HEK293 (cell line): ENCODE measurements at regions not wholly inside any gene's neighbourhood (a gene's known extent, or its start where the extent isn't known, plus 50 kb on each side); places are given as distances from the start of the nearest gene placed in this dataset.

Experiments
- CTCF ChIA-PET: fragments of 350-600 bp; formaldehyde crosslinking; extraction: SDS; loops from one replicate; lab custom pipeline; 2021; ENCODE audit warnings: antibody characterized with exemption; lab: Yijun Ruan, JAX
- POLR2A ChIA-PET: fragments of 300-600 bp; formaldehyde crosslinking; extraction: SDS; loops from one replicate; lab custom pipeline; 2020; ENCODE audit warnings: antibody characterized with exemption, inconsistent platforms; lab: Yijun Ruan, JAX
- H3K27ac ChIP-seq: fragments of 200-500 bp; sonication (Bioruptor generic); 2 replicates; pipeline ENCODE4 v1.5.1; 2014; ENCODE audit warnings: low read depth, low read length, control low read depth, inconsistent platforms; ENCODE audit errors: extremely low read depth
- H3K36me3 ChIP-seq, 2 experiments: fragments of 200-500 bp in 1 of 2; sonication (Bioruptor generic) in 1 of 2; 1 replicate in 1 of 2; 2 replicates in 1 of 2; pipeline ENCODE4 v1.5.1; 2014 to 2017; ENCODE audit warnings: inconsistent platforms in 2 of 2, low read length in 2 of 2; ENCODE audit not compliant: control insufficient read depth in 2 of 2, insufficient read depth in 1 of 2
- H3K4me1 ChIP-seq: fragments of 200-500 bp; sonication (Bioruptor generic); 2 replicates; pipeline ENCODE4 v1.5.1; 2014; ENCODE audit warnings: mild to moderate bottlenecking, low read length, inconsistent platforms; ENCODE audit not compliant: control insufficient read depth, insufficient read depth
- H3K4me3 ChIP-seq: 2 replicates; pipeline ENCODE4 v1.5.1; 2011; ENCODE audit warnings: low read depth, mild to moderate bottlenecking, control low read depth, low read length, moderate library complexity
- H3K9me3 ChIP-seq: fragments of 200-500 bp; sonication (Bioruptor generic); 2 replicates; pipeline ENCODE4 v1.5.1; 2014; ENCODE audit warnings: low read depth, low read length, inconsistent platforms; ENCODE audit not compliant: control insufficient read depth, insufficient read depth
- HOXC10 ChIP-seq: sonication (generic); formaldehyde crosslinking; IDR thresholded peaks from 2 replicates; pipeline ENCODE4 v1.8.1; 2023; ENCODE audit warnings: mild to moderate bottlenecking, missing genetic modification reagents
- KLF7 ChIP-seq: fragments of 450-650 bp; formaldehyde crosslinking; IDR thresholded peaks from 2 replicates; pipeline ENCODE4 v1.5.1; 2016; ENCODE audit warnings: missing biosample characterization, missing genetic modification characterization, borderline replicate concordance
- PRDM2 ChIP-seq: fragments of 450-650 bp; formaldehyde crosslinking; IDR thresholded peaks from 2 replicates; pipeline ENCODE4 v1.5.1; 2016; ENCODE audit warnings: missing biosample characterization, missing genetic modification characterization, borderline replicate concordance
- SETDB1 ChIP-seq: IDR thresholded peaks from one replicate; pipeline ENCODE4 v1.6.1; 2017; ENCODE audit warnings: mild to moderate bottlenecking, low read length, moderate library complexity, mixed read lengths; ENCODE audit not compliant: insufficient read length
- WT1 ChIP-seq: fragments of 450-650 bp; formaldehyde crosslinking; IDR thresholded peaks from 2 replicates; pipeline ENCODE4 v1.5.1; 2016; ENCODE audit warnings: missing biosample characterization, missing genetic modification characterization
- ZBTB20 ChIP-seq: fragments of 450-650 bp; formaldehyde crosslinking; IDR thresholded peaks from 2 replicates; pipeline ENCODE4 v1.5.1; 2016; ENCODE audit warnings: missing biosample characterization, missing genetic modification characterization
- ZFP3 ChIP-seq: fragments of 450-650 bp; formaldehyde crosslinking; IDR thresholded peaks from 2 replicates; pipeline ENCODE4 v1.5.1; 2016; ENCODE audit warnings: low read depth, missing biosample characterization, missing genetic modification characterization
- ZIC2 ChIP-seq: fragments of 450-650 bp; formaldehyde crosslinking; IDR thresholded peaks from 2 replicates; pipeline ENCODE4 v1.5.1; 2016; ENCODE audit warnings: missing biosample characterization, missing genetic modification characterization
- ZNF138 ChIP-seq: fragments of 450-650 bp; formaldehyde crosslinking; IDR thresholded peaks from 2 replicates; pipeline ENCODE4 v1.5.1; 2016; ENCODE audit warnings: missing biosample characterization, missing genetic modification characterization, borderline replicate concordance
- ZNF174 ChIP-seq: fragments of 450-650 bp; formaldehyde crosslinking; IDR thresholded peaks from 2 replicates; pipeline ENCODE4 v1.5.0; 2017; ENCODE audit warnings: missing biosample characterization, mild to moderate bottlenecking, missing genetic modification characterization
- ZNF211 ChIP-seq: fragments of 450-650 bp; formaldehyde crosslinking; IDR thresholded peaks from 2 replicates; pipeline ENCODE4 v1.5.1; 2016; ENCODE audit warnings: low read depth, missing biosample characterization, missing genetic modification characterization
- ZNF223 ChIP-seq: fragments of 450-650 bp; formaldehyde crosslinking; IDR thresholded peaks from 2 replicates; pipeline ENCODE4 v1.5.1; 2016; ENCODE audit warnings: missing biosample characterization, missing genetic modification characterization
- ZNF239 ChIP-seq: fragments of 450-650 bp; formaldehyde crosslinking; IDR thresholded peaks from 2 replicates; pipeline ENCODE4 v1.5.1; 2016; ENCODE audit warnings: missing biosample characterization, missing genetic modification characterization
- ZNF311 ChIP-seq: fragments of 450-650 bp; formaldehyde crosslinking; IDR thresholded peaks from 2 replicates; pipeline ENCODE4 v1.5.1; 2017; ENCODE audit warnings: missing biosample characterization, missing genetic modification characterization, borderline replicate concordance
- ZNF37A ChIP-seq: fragments of 450-650 bp; IDR thresholded peaks from 2 replicates; pipeline ENCODE4 v1.5.1; 2018; ENCODE audit warnings: missing biosample characterization, missing genetic modification characterization
- ZNF423 ChIP-seq: fragments of 450-650 bp; formaldehyde crosslinking; IDR thresholded peaks from 2 replicates; pipeline ENCODE4 v1.5.1; 2016; ENCODE audit warnings: missing biosample characterization, missing genetic modification characterization
- ZNF514 ChIP-seq: fragments of 450-650 bp; formaldehyde crosslinking; IDR thresholded peaks from 2 replicates; pipeline ENCODE4 v1.5.1; 2016; ENCODE audit warnings: missing biosample characterization, missing genetic modification characterization
- ZNF600 ChIP-seq: fragments of 450-650 bp; formaldehyde crosslinking; IDR thresholded peaks from 2 replicates; pipeline ENCODE4 v1.5.1; 2016; ENCODE audit warnings: missing biosample characterization, missing genetic modification characterization
- ZNF621 ChIP-seq: fragments of 450-650 bp; formaldehyde crosslinking; IDR thresholded peaks from 2 replicates; pipeline ENCODE4 v1.5.1; 2017; ENCODE audit warnings: missing biosample characterization, missing genetic modification characterization
- ZNF624 ChIP-seq: fragments of 450-650 bp; formaldehyde crosslinking; IDR thresholded peaks from 2 replicates; pipeline ENCODE4 v1.5.1; 2017; ENCODE audit warnings: missing biosample characterization, missing genetic modification characterization
- ZNF654 ChIP-seq: fragments of 450-650 bp; formaldehyde crosslinking; IDR thresholded peaks from 2 replicates; pipeline ENCODE4 v1.5.1; 2016; ENCODE audit warnings: low read depth, missing biosample characterization, missing genetic modification characterization
- ZNF660 ChIP-seq: fragments of 450-650 bp; IDR thresholded peaks from 2 replicates; pipeline ENCODE4 v1.5.1; 2018; ENCODE audit warnings: missing biosample characterization, mild to moderate bottlenecking, missing genetic modification characterization
- ZNF707 ChIP-seq: fragments of 450-650 bp; formaldehyde crosslinking; IDR thresholded peaks from 2 replicates; pipeline ENCODE4 v1.5.1; 2016; ENCODE audit warnings: missing biosample characterization, missing genetic modification characterization
- ZSCAN30 ChIP-seq: fragments of 450-650 bp; IDR thresholded peaks from 2 replicates; pipeline ENCODE4 v1.5.1; 2018; ENCODE audit warnings: missing biosample characterization, mild to moderate bottlenecking, missing genetic modification characterization, moderate library complexity
- TF ChIP-seq, protein P1 (sequence below): fragments of 450-650 bp; formaldehyde crosslinking; IDR thresholded peaks from 2 replicates; pipeline ENCODE4 v1.5.0; 2017; ENCODE audit warnings: missing biosample characterization, missing genetic modification characterization, borderline replicate concordance
- TF ChIP-seq, protein P2 (sequence below): fragments of 450-650 bp; formaldehyde crosslinking; IDR thresholded peaks from 2 replicates; pipeline ENCODE4 v1.5.1; 2016; ENCODE audit warnings: missing biosample characterization, missing genetic modification characterization

- ChIA-PET CTCF (interaction anchor here (0.6 to 1.0 kb wide), 2 partner anchors 282 to 327 kb away, joined by 3 to 4 read pairs; no protein-coding TSS in a partner anchor), POLR2A (no interaction called here)
- H3K27ac ChIP-seq: no peak overlapping the region
Measured at GRCh38 chr11:129691142-129691541, 124.5 kb upstream of the TMEM45B start.

GRCh38 chr11:129694538-129694937 is 121.1 kb upstream of the TMEM45B start:
- TF ChIP-seq ZNF423 (tag by site-specific recombination) (no peak), ZNF223 (tag by site-specific recombination) (no peak), WT1 (tag by site-specific recombination) (no peak), ZSCAN30 (no peak), ZNF624 (tag by site-specific recombination) (no peak), ZNF174 (tag by site-specific recombination) (no peak), ZNF660 (no peak), PRDM2 (tag by site-specific recombination) (no peak), ZNF600 (tag by site-specific recombination) (no peak), ZNF37A (tag by site-specific recombination) (no peak), ZBTB20 (tag by site-specific recombination) (no peak), ZNF138 (tag by site-specific recombination) (no peak), ZNF621 (tag by site-specific recombination) (no peak), ZIC2 (tag by site-specific recombination) (no peak)
- TF ChIP-seq, protein P1, sequence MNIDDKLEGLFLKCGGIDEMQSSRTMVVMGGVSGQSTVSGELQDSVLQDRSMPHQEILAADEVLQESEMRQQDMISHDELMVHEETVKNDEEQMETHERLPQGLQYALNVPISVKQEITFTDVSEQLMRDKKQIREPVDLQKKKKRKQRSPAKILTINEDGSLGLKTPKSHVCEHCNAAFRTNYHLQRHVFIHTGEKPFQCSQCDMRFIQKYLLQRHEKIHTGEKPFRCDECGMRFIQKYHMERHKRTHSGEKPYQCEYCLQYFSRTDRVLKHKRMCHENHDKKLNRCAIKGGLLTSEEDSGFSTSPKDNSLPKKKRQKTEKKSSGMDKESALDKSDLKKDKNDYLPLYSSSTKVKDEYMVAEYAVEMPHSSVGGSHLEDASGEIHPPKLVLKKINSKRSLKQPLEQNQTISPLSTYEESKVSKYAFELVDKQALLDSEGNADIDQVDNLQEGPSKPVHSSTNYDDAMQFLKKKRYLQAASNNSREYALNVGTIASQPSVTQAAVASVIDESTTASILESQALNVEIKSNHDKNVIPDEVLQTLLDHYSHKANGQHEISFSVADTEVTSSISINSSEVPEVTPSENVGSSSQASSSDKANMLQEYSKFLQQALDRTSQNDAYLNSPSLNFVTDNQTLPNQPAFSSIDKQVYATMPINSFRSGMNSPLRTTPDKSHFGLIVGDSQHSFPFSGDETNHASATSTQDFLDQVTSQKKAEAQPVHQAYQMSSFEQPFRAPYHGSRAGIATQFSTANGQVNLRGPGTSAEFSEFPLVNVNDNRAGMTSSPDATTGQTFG (tag by site-specific recombination): no peak
- H3K27ac ChIP-seq: no peak overlapping the region
- H3K36me3 ChIP-seq: no peaks in the 10 kb centered on the region
- POLR2A ChIA-PET: interaction anchor here (1.2 kb wide), 1 partner anchor 318 kb away, joined by 3 read pairs; the partner anchor contains the start of gene BARX2
- no peaks in the 10 kb centered on the region for H3K9me3 ChIP-seq
- CTCF ChIA-PET: interaction anchor here (0.5 to 3.3 kb wide), 9 partner anchors 15 to 331 kb away, joined by 3 to 20 read pairs (median 3); partner anchors contain the start of gene BARX2
- H3K4me3 ChIP-seq: no peak overlapping the region
- H3K4me1 ChIP-seq: no peaks in the 10 kb centered on the region

More at GRCh38 chr11:129691142-129691541, 124.5 kb upstream of the TMEM45B start:
- TF ChIP-seq ZFP3 (tag by site-specific recombination) (no peak), ZNF239 (no peak), ZNF707 (tag by site-specific recombination) (no peak), ZNF654 (no peak), ZNF211 (tag by site-specific recombination) (no peak), KLF7 (tag by site-specific recombination) (no peak), HOXC10 (CRISPR knock-in tag) (no peak), ZNF311 (tag by site-specific recombination) (no peak), SETDB1 (no peak), ZNF514 (no peak)
- TF ChIP-seq, protein P2, sequence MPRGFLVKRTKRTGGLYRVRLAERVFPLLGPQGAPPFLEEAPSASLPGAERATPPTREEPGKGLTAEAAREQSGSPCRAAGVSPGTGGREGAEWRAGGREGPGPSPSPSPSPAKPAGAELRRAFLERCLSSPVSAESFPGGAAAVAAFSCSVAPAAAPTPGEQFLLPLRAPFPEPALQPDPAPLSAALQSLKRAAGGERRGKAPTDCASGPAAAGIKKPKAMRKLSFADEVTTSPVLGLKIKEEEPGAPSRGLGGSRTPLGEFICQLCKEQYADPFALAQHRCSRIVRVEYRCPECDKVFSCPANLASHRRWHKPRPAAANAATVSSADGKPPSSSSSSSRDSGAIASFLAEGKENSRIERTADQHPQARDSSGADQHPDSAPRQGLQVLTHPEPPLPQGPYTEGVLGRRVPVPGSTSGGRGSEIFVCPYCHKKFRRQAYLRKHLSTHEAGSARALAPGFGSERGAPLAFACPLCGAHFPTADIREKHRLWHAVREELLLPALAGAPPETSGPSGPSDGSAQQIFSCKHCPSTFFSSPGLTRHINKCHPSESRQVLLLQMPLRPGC (tag by site-specific recombination): no peak
- TF ChIP-seq, protein P1 (tag by site-specific recombination): no peak
- TF ChIP-seq, all 188 proteins: peak for 0
- no peaks in the 10 kb centered on the region for H3K4me1 ChIP-seq
- no peak overlapping the region for H3K4me3 ChIP-seq
- H3K36me3 ChIP-seq: no peaks in the 10 kb centered on the region
- H3K9me3 ChIP-seq: no peaks in the 10 kb centered on the region
